GM18517 (cell line): ENCODE measurements at regions not wholly inside any gene's neighbourhood (a gene's known extent, or its start where the extent isn't known, plus 50 kb on each side); places are given as distances from the start of the nearest gene placed in this dataset.

Experiments used
- ATAC-seq: cut with Tn5 transposase; IDR thresholded peaks from one replicate; pipeline ENCODE4 v1.9.1; 2021; ENCODE audit warnings: mild to moderate bottlenecking, moderate library complexity; ENCODE audit not compliant: unreplicated experiment

GRCh38 chr13:74329962-74330361 lies 195.8 kb upstream of the KLF12 start:
- ATAC-seq = no peak

DNA sequence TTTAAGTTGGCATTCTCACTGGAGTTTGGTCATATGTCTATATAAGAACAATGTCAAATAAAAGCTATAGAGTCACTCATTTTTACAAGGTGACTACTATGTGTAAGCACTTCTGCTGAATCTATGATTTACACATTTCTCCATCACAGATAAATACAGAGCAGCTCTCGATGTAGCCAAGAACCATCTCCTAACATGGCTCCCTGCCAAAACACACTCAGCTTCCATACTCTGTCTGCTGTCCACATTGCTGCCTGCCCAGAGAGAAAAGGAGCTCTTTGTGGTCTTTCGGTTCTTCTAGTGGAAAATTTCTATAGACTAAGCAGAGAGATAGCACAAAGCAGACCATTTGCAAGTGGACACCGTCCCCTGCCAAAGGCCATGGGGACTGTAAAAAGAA lies 190.9 kb upstream of the KLF12 start:
- ATAC-seq = no peak

DNA sequence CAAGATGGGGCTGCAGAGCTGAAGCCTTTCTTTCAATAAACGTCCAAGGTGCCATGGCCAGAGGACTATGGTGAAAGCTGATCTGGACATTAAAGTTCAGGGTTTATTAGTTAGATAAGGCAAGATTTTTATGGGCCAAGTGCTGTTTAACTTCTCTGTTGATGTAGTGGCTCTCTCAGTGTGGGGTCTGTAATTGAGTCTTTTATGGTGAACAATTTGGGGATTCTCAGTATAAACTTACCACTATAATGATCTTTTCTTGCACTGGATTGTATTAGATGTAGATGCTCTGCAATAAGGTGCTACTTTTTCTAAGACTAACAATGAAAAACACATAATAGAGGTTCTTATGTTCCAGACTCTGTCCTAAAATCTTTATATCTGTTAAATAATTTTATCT lies 190.1 kb upstream of the KLF12 start:
- no peak for ATAC-seq

- no peak for ATAC-seq
These were observed 188.4 kb upstream of the KLF12 start for GRCh38 chr13:74322562-74322961.

DNA sequence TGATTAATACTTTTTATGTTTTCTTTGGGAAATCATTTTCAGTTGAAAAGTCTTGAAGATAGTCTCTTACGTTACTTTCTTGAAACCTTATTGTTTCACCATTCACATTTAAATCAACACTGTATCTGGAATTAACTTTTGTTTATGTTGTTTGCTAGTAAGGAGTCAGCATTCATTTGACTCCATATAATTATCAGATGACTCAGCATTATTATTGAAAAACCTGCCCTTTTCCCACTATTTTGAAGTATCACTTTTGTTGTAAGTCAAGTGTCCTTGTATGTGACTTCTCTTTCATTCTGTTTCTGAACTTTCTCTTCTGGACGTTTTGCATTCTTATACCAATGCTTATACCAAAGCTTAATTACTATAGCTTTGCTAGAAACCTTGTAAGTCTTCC lies 186.1 kb upstream of the KLF12 start:
- no peak for ATAC-seq

DNA sequence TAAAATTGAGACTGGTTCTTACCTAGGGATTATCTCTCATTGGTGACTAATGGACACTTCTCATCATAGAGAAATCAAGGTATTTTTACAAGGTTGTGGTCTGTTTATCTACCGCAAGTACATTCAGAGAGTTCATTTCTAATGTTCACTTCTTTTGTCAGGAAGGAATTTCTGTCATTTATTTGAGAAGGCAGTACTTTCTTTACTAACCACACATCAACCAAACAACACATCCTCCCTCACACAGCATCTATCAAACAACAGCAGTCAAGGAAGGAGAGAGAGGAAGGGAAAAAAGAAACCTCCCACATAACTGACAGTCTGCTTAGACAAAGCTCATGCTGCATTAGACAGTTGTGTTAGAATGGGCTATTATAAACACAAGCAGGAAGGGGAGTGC lies 182.3 kb upstream of the KLF12 start:
- no peak for ATAC-seq

GRCh38 chr13:74306496-74306895 lies 172.3 kb upstream of the KLF12 start:
- no peak for ATAC-seq

DNA sequence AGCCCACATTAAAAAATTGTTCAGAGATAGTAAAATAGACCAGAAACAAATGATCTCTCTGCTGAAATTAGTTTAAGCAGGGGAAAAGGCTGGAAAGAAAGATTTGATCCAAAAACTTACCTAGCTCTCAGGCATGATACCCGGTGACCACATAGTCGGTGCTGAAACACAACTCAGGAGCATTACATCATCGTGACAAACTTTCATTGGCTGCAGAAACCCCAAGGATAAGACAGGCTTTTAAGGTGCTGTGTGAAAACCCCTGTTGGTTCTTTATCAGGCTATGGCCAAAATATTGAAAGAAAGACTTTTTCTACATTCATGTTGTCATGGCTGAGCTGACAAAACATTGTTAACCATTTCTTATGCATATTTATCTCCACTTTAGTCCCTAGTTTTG lies 171.7 kb upstream of the KLF12 start:
- ATAC-seq = no peak

- no peak for ATAC-seq
These were observed 167.2 kb upstream of the KLF12 start for GRCh38 chr13:74301258-74301935.

DNA sequence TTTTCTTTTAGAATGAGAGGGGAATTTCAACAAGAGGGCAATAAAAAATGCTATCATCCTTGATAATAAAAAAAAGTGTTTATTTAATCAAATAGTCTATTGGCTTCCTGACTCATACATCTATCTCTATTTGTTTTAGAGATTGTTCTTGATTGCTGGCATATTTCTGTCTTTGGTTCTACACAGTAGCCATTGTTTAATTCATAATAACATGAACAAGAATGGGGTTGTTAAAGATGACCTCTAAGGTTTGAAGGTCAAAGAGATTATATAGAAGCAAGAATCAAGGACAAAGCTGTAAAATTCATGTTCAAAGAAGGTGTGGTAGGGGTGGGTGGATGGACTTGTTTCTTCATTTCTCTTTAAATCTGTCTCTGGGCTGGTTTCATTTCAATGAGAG lies 166.0 kb upstream of the KLF12 start:
- no peak for ATAC-seq

DNA sequence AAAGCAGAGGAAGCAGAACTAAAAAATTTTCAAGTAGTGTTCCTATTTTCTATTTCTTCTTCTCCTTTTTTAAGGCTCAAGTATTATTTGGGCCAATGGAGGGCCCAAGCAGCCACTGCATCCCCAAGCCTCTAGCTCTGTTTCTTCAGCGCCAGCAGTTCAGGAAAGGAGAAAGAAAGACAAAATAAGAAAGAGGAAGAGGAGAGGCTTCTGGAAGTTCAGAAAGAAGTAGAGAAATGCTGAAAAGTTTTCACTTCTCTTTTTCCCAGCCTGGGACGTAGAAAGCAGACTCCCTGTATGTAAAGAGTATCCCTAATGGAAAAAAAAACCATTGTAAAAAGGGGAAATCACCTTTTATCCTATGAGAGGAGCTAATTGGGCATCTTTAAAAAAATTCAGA lies 165.5 kb upstream of the KLF12 start:
- ATAC-seq = no peak

DNA sequence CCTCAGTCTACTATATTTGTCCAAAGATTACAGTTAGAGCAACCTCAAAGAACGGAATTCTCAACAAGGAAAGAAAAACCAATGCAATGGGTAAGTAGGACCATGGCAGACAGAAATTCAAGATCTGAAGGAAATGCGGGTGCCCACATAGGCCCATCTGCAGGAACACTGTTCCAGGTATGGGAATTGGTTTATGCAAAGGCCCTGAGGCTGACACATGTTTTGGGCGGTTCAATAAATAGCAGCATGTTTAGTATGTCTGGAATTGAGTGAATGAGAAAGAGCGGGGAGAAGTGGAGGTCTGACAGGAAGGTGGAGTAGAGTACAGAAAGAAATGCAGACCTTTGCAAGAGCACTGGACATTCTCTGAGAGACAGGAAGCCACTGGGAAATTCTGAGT lies 164.7 kb upstream of the KLF12 start:
- no peak for ATAC-seq

DNA sequence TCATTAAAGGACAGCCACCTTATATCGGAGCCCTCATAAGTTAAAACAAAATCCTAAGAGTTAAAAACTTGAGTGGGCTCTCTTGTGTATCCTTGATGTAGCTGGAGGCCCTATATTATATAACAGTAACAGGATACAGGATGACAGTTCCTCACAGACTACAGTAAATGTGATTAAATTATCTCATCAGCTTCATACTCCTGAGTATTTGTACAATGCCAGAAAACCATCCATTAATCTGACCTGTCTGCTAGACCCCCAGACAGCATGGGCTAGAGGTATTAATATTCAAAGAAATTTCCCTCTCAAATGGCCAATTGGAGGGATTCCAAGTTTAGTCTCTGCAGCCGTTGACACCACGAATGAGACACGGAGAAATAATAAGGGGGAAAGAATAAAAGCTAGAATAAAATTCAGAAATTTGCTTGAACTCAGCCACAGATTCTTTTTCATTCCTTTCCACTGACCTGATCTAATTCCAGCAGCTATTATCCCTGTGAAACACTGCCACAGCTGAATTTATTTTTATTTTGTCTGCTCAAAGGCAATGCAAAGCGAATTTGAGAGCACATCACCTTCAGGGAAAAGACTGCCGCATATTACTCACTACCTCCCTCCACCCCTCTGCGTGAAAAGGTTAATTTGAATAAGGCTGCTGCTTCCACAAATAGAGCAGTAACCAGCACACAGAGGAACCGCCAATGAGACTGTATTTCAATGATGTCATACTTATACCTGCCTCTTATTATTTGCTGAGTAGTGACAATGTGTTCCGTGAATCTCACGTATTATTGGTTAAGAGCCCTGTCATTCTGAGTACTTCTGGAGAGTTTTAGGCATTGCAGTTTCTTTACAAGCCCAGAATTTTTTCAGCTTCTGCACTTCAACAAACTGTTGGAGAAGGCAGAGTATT lies 155.9 kb upstream of the KLF12 start:
- ATAC-seq = peak; percentile 80

DNA sequence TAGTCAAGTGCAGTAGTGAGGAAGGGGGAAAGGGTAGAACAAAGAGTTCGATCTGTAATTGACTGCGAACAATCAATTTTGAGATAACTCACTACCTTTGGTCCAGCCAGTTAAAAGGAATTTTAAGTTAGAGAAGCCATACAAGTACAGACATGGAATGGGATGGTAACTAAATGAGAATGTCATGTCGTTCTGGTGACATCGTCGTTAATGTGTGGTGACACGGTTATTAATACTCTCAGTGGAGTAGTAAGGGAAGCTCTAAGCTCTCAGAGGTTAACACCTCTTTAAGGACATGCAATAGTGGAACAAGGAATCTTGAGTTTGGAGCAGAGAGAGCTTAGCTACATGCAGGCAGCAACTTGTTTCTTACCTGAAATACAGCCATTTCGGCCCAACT lies 154.9 kb upstream of the KLF12 start:
- ATAC-seq = no peak

DNA sequence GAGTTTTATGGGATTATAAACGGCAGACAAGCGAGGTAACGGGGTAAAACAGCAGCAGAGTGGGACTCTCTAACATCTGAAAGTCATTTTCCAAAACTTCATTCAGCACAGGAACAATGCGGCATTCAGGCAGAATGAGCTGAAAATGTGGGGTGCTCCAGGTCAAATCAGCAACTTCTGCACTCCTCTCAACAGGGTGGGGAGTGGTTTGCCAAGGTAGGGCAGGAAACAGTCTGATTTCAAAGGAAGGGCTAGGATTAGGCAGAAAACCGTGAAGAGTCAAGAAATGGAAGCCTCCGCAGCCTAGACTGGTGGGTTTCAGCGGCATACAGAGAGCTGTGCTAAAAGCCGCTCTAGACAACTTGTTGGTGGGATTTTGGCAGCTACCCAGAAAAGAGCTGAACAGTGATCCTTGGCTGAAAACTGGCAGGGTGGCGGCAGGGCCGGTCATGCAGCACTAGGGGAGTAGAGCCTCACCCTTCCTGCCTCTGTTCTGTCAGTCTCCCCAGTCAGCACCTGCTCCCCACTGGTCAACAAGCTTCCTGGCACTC lies 154.2 kb upstream of the KLF12 start:
- ATAC-seq = no peak

- ATAC-seq = peak; percentile 36
These were observed 153.5 kb upstream of the KLF12 start for GRCh38 chr13:74287724-74288169.

DNA sequence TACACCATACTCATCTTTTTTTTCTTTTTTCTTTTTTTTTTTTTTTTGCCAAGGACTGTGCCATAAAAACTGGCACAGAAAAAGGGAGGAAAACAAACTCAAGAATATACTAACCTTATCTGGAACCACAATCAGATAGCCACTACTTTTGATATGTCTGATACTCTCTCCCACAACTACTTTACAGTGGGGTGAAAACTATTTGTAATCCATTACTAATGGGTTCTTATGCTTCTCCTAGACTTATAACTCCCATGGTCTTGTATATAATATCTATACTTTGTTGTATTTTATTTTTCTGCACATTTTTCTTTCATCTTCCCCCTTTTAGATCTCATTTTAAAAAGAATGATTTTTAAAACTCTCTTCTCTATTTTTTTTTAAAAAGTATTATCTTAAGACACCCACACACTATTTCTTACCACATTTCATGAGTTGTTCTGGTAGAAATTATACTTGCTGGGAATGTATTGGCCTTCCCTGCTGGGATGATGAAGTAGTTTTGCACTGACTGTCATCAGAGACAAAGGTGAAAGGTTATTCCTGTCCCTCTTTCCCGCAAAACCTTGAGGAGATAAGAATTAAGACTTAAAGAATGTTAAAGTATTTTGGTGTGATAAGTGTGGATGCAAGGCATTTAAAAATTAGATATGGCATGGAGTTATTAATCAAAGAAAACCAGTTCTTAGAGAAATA lies 146.7 kb upstream of the KLF12 start:
- ATAC-seq = no peak

GRCh38 chr13:74280093-74280794 lies 146.0 kb upstream of the KLF12 start:
- ATAC-seq = no peak

- ATAC-seq = no peak
These were observed 144.7 kb upstream of the KLF12 start for GRCh38 chr13:74278901-74279300.

DNA sequence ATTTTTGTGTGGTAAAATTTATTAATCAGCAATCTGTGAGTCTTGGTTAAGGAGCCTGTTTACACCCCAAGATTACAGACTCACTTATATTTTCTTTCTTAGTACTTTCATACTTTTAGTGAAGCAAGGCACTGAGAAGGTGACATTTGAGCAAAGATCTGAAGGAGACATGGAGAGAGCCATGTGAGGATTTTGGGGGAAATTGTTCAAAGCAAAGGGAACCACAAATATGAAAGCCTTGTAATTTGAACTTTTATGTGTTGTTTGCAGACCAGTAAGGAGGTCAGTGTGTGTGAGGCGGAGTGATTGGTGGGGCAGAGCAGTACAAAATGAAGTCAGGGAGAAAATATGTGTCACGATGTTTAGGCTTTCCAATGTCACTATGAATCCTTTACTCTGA lies 140.7 kb upstream of the KLF12 start:
- no peak for ATAC-seq

GRCh38 chr13:74273581-74273980 lies 139.4 kb upstream of the KLF12 start:
- ATAC-seq = no peak
